Hepatocyte (in vitro differentiated cells): ENCODE measurements at regions not wholly inside any gene's neighbourhood (a gene's known extent, or its start where the extent isn't known, plus 50 kb on each side); places are given as distances from the start of the nearest gene placed in this dataset.

Source experiments
- EZH2phosphoT487 ChIP-seq: fragments of 200-600 bp; sonication (generic); IDR thresholded peaks from one replicate; pipeline ENCODE4 v1.6.1; 2018; ENCODE audit warnings: antibody characterized with exemption, mild to moderate bottlenecking, low read depth, moderate library complexity; ENCODE audit not compliant: unreplicated experiment, severe bottlenecking
- TF ChIP-seq, protein P1 (sequence below): fragments of 200-600 bp; sonication (generic); IDR thresholded peaks from 2 replicates; pipeline ENCODE4 v1.5.1; 2016; ENCODE audit warnings: antibody characterized with exemption, mild to moderate bottlenecking; ENCODE audit not compliant: poor library complexity

DNA sequence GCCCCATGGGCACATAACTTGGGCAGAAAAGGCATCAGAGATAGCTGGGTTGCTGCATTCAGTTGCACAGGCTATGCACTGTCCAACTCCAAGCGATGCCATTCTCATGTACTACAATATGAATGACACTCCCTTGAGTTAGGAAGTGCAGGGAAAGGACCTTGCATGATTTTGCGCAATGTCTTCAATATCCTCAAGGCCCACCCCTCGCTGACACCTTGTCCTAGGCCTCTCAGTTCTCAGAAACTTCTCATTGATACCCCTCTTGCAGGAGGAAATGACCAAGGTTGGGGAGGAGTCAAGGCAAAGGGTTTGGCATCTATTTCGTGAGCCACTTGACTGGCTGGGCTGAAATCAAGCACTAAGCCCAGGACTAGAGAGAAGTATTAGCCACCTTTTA lies 70.4 kb downstream of the ARL6IP4 start:
- TF ChIP-seq, protein P1, sequence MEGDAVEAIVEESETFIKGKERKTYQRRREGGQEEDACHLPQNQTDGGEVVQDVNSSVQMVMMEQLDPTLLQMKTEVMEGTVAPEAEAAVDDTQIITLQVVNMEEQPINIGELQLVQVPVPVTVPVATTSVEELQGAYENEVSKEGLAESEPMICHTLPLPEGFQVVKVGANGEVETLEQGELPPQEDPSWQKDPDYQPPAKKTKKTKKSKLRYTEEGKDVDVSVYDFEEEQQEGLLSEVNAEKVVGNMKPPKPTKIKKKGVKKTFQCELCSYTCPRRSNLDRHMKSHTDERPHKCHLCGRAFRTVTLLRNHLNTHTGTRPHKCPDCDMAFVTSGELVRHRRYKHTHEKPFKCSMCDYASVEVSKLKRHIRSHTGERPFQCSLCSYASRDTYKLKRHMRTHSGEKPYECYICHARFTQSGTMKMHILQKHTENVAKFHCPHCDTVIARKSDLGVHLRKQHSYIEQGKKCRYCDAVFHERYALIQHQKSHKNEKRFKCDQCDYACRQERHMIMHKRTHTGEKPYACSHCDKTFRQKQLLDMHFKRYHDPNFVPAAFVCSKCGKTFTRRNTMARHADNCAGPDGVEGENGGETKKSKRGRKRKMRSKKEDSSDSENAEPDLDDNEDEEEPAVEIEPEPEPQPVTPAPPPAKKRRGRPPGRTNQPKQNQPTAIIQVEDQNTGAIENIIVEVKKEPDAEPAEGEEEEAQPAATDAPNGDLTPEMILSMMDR = no peak
- no peak for TF ChIP-seq EZH2phosphoT487
